A673 (cell line): ENCODE measurements at regions not wholly inside any gene's neighbourhood (a gene's known extent, or its start where the extent isn't known, plus 50 kb on each side); places are given as distances from the start of the nearest gene placed in this dataset.

Experiments used
- EZH2 ChIP-seq: fragments of 200-600 bp; sonication (generic); IDR thresholded peaks from 2 replicates; pipeline ENCODE4 v1.6.1; 2017; ENCODE audit warnings: borderline replicate concordance, low read depth, mild to moderate bottlenecking, mixed read lengths, antibody characterized with exemption, low read length; ENCODE audit not compliant: poor library complexity, severe bottlenecking
- TF ChIP-seq, protein P1 (sequence below): fragments of 300-800, 200-600 bp; sonication (generic); conservative IDR thresholded peaks from 2 replicates; pipeline ENCODE4 v1.5.1; 2017; ENCODE audit warnings: low read depth, mild to moderate bottlenecking, antibody characterized with exemption, low read length, moderate library complexity, mixed read lengths

DNA sequence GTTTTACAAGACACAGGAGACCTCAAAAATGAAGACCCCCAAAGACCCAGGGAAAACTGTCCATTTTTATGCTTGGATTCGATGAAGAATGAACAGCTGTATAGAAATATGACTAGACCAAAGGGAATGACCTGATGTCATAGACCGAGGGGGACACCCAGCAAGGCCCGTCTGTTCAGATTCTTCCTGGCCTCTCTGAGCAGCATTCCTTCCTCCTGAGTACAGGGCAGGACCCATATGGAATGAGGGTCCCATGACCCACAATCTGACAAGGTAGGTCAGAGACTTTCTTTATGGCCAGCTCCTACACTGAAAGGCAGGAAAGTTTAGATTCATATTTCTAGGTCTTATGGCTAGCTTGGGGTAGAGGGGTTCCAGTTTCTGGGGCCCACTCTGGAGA lies 356.0 kb downstream of the GATA3 start:
- TF ChIP-seq, protein P1, sequence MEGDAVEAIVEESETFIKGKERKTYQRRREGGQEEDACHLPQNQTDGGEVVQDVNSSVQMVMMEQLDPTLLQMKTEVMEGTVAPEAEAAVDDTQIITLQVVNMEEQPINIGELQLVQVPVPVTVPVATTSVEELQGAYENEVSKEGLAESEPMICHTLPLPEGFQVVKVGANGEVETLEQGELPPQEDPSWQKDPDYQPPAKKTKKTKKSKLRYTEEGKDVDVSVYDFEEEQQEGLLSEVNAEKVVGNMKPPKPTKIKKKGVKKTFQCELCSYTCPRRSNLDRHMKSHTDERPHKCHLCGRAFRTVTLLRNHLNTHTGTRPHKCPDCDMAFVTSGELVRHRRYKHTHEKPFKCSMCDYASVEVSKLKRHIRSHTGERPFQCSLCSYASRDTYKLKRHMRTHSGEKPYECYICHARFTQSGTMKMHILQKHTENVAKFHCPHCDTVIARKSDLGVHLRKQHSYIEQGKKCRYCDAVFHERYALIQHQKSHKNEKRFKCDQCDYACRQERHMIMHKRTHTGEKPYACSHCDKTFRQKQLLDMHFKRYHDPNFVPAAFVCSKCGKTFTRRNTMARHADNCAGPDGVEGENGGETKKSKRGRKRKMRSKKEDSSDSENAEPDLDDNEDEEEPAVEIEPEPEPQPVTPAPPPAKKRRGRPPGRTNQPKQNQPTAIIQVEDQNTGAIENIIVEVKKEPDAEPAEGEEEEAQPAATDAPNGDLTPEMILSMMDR, result no peak
- no peak for TF ChIP-seq EZH2
